ENCODE measurements at regions not wholly inside any gene's neighbourhood (a gene's known extent, or its start where the extent isn't known, plus 50 kb on each side); places are given as distances from the start of the nearest gene placed in this dataset.
"Not testable (repeated sequence)": the region's sequence is repeated elsewhere in the genome, so short reads cannot be mapped to it uniquely, and the experiment has no call there.

GRCh38 chr2:58598171-58598570 lies 357.0 kb upstream of the FANCL start:
- DNase-seq (ENCODE audit: low read depth), result no peak
- no peak overlapping the region for H3K4me3 ChIP-seq (ENCODE audit: low read length)
- TF ChIP-seq CTCF (conservative IDR thresholded peaks at IDR 0.05; ENCODE audit: low read length), result no peak

DNA sequence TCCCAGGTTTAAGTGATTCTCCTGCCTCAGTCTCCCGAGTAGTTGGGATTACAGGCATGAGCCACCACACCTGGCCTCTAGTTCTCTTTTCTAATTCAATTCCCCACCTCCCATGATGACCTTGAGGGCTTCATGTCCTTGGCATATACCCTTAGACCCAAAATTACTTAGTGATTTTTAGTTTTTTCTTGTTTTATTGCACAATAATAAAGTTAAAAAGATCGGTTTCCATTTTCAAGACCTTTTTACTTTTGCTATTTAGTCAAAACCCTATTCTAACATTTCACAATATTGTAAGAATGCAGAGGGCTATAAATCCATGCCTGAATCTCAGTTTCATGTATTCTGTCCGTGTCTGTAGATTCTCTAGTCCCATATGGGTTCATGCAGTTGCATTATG lies 354.6 kb upstream of the FANCL start:
- TF ChIP-seq CTCF (conservative IDR thresholded peaks at IDR 0.05; ENCODE audit: low read length), result no peak
- DNase-seq (ENCODE audit: low read depth), result no peak
- no peak overlapping the region for H3K4me3 ChIP-seq (ENCODE audit: low read length)

GRCh38 chr2:58594762-58595161 lies 353.6 kb upstream of the FANCL start:
- DNase-seq (ENCODE audit: low read depth), result no peak
- no peak overlapping the region for H3K4me3 ChIP-seq (ENCODE audit: low read length)
- TF ChIP-seq CTCF (conservative IDR thresholded peaks at IDR 0.05; ENCODE audit: low read length), result no peak

DNA sequence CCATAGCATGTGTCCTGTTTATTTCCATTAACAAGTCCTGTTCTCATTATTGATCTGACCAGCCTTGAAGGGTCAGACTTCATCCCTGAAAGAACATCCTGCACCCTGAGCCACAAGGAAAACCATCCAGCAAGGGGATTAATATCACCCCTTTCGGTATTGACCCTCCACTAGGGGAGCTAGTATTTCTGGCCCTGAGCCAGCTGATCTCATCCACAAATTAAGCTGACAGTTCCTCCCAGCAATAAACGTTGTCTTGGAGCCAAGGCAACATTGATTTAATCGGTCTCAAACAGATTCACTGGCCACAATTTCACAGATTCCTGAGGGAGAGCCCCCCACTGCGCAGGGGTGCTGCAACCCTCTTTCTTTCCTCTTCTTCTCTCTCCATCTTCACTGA lies 353.1 kb upstream of the FANCL start:
- no peak for TF ChIP-seq CTCF (conservative IDR thresholded peaks at IDR 0.05; ENCODE audit: low read length)
- no peak for DNase-seq (ENCODE audit: low read depth)
- no peak overlapping the region for H3K4me3 ChIP-seq (ENCODE audit: low read length)

GRCh38 chr2:58586178-58586577 lies 345.1 kb upstream of the FANCL start:
- not testable (repeated sequence) for H3K4me3 ChIP-seq (ENCODE audit: low read length); DNase-seq (ENCODE audit: low read depth)

GRCh38 chr2:58585233-58585632 lies 344.1 kb upstream of the FANCL start:
- no peak for TF ChIP-seq CTCF (conservative IDR thresholded peaks at IDR 0.05; ENCODE audit: low read length)
- DNase-seq (ENCODE audit: low read depth), result no peak
- no peak overlapping the region for H3K4me3 ChIP-seq (ENCODE audit: low read length)

- no peak overlapping the region for H3K4me3 ChIP-seq (ENCODE audit: low read length)
- no peak for TF ChIP-seq CTCF (conservative IDR thresholded peaks at IDR 0.05; ENCODE audit: low read length)
- DNase-seq (ENCODE audit: low read depth), result no peak
Observed at GRCh38 chr2:58584606-58585118, 343.5 kb upstream of the FANCL start.

- no peak overlapping the region for H3K4me3 ChIP-seq (ENCODE audit: low read length)
- no peak for TF ChIP-seq CTCF (conservative IDR thresholded peaks at IDR 0.05; ENCODE audit: low read length)
- no peak for DNase-seq (ENCODE audit: low read depth)
Observed at GRCh38 chr2:58578276-58578675, 337.2 kb upstream of the FANCL start.
